CD14-positive monocyte (primary cell): ENCODE measurements at regions not wholly inside any gene's neighbourhood (a gene's known extent, or its start where the extent isn't known, plus 50 kb on each side); places are given as distances from the start of the nearest gene placed in this dataset.

Source experiments
- DNase-seq, 3 donors: peaks; one replicate each; pipeline ENCODE4 v3.0.0-alpha.2; 2011 to 2022
- H2AFZ ChIP-seq: 2 replicates; pipeline ENCODE4 v1.6.0; 2012; ENCODE audit warnings: mild to moderate bottlenecking, low read depth, low read length, inconsistent platforms; ENCODE audit not compliant: insufficient read depth, poor library complexity, severe bottlenecking
- H3K27ac ChIP-seq, 2 donors: 1 replicate in 1 of 2; 2 replicates in 1 of 2; pipeline ENCODE4 v1.5.1; 2012 to 2013; ENCODE audit warnings: low read length in 2 of 2, control low read depth in 1 of 2, inconsistent platforms in 1 of 2, low read depth in 1 of 2, mild to moderate bottlenecking in 1 of 2
- H3K27me3 ChIP-seq, 2 donors: one replicate each; pipeline versions ENCODE4 v1.6.0 to v1.6.1; 2011 to 2013; ENCODE audit warnings: low read length in 2 of 2; ENCODE audit not compliant: control insufficient read depth in 2 of 2, insufficient read depth in 2 of 2
- H3K36me3 ChIP-seq, 2 donors: replicated peaks in 1 of 2; 1 replicate in 1 of 2; 2 replicates in 1 of 2; pipeline versions ENCODE4 v1.5.1 to v1.6.1; 2012 to 2013; ENCODE audit warnings: low read length in 2 of 2, control low read depth in 1 of 2, inconsistent platforms in 1 of 2, mild to moderate bottlenecking in 1 of 2; ENCODE audit not compliant: insufficient read depth in 2 of 2, control insufficient read depth in 1 of 2
- H3K4me1 ChIP-seq, 2 donors: 1 replicate in 1 of 2; 2 replicates in 1 of 2; pipeline versions ENCODE4 v1.5.1 to v1.6.1; 2012 to 2013; ENCODE audit warnings: low read length in 2 of 2, control low read depth in 1 of 2, inconsistent platforms in 1 of 2, mild to moderate bottlenecking in 1 of 2, moderate library complexity in 1 of 2; ENCODE audit not compliant: insufficient read depth in 2 of 2, control insufficient read depth in 1 of 2
- H3K4me2 ChIP-seq: replicated peaks from 2 replicates; pipeline ENCODE3; 2012; ENCODE audit warnings: low read length, moderate library complexity, mild to moderate bottlenecking; ENCODE audit not compliant: poor library complexity, severe bottlenecking; ENCODE audit errors: extremely low read depth
- H3K4me3 ChIP-seq, 3 experiments: fragments of 200-600 bp in 1 of 3; sonication (generic) in 1 of 3; replicated peaks in 1 of 3; 1 replicate in 2 of 3; 2 replicates in 1 of 3; pipeline ENCODE4 v1.5.1; 2011 to 2013; ENCODE audit warnings: low read length in 3 of 3, mild to moderate bottlenecking in 3 of 3, control low read depth in 2 of 3, low read depth in 2 of 3, inconsistent platforms in 1 of 3, moderate library complexity in 1 of 3
- H3K79me2 ChIP-seq: 2 replicates; pipeline ENCODE4 v1.6.0; 2012; ENCODE audit warnings: mild to moderate bottlenecking, control low read depth, inconsistent platforms, low read length, moderate library complexity; ENCODE audit not compliant: insufficient read depth
- H3K9ac ChIP-seq: 2 replicates; pipeline ENCODE4 v1.6.0; 2017; ENCODE audit warnings: low read length, mild to moderate bottlenecking; ENCODE audit not compliant: insufficient read depth, poor library complexity, severe bottlenecking
- H3K9me3 ChIP-seq, 2 donors: replicated peaks in 1 of 2; 1 replicate in 1 of 2; 2 replicates in 1 of 2; pipeline versions ENCODE4 v1.5.1 to v1.6.1; 2012 to 2013; ENCODE audit warnings: low read length in 2 of 2, control low read depth in 1 of 2; ENCODE audit not compliant: control insufficient read depth in 1 of 2, insufficient read depth in 1 of 2
- H4K20me1 ChIP-seq: 2 replicates; pipeline ENCODE4 v1.6.0; 2012; ENCODE audit warnings: mild to moderate bottlenecking, low read length, control low read depth, moderate library complexity; ENCODE audit not compliant: insufficient read depth
- H3K27ac Mint-ChIP-seq, 7 donors: one replicate each; pipeline ENCODE4 v1.8.0; 2020; ENCODE audit warnings: mild to moderate bottlenecking in 7 of 7, mixed read lengths in 7 of 7, moderate library complexity in 6 of 7, inconsistent platforms in 2 of 7
- H3K27me3 Mint-ChIP-seq, 3 donors: one replicate each; pipeline ENCODE4 v1.8.0; 2021 to 2022; ENCODE audit warnings: low read depth in 3 of 3, mild to moderate bottlenecking in 3 of 3, mixed read lengths in 3 of 3, moderate library complexity in 3 of 3, inconsistent platforms in 1 of 3
- H3K36me3 Mint-ChIP-seq, 2 donors: one replicate each; pipeline ENCODE4 v1.8.0; 2020; ENCODE audit warnings: mixed read lengths in 2 of 2, inconsistent platforms in 1 of 2, mild to moderate bottlenecking in 1 of 2
- H3K4me1 Mint-ChIP-seq: one replicate; pipeline ENCODE4 v1.8.0; 2020; ENCODE audit warnings: mild to moderate bottlenecking, mixed read lengths
- H3K4me3 Mint-ChIP-seq, 2 donors: one replicate each; pipeline ENCODE4 v1.8.0; 2020; ENCODE audit warnings: mild to moderate bottlenecking in 2 of 2, mixed read lengths in 2 of 2, moderate library complexity in 1 of 2
- H3K9me3 Mint-ChIP-seq, 7 donors: one replicate each; pipeline ENCODE4 v1.8.0; 2020 to 2022; ENCODE audit warnings: mixed read lengths in 7 of 7, mild to moderate bottlenecking in 6 of 7, moderate library complexity in 6 of 7, inconsistent platforms in 2 of 7
- CTCF ChIP-seq: fragments of 200-600 bp; IDR thresholded peaks from one replicate; pipeline ENCODE4 v1.8.0; 2022; ENCODE audit warnings: antibody characterized with exemption, mild to moderate bottlenecking
- WGBS: methylation state at CpG from one replicate; pipeline ENCODE4 v1.1.5; 2013; ENCODE audit warnings: missing lambda C conversion rate; ENCODE audit not compliant: insufficient coverage; 5-methylcytosine and 5-hydroxymethylcytosine counted together
- intact Hi-C, 2 donors: fragments of 100-400 bp; cut with micrococcal nuclease; formaldehyde crosslinking; loops; one replicate each; pipeline versions ENCODE4 v1.15.0 to v1.15.1; 2023

GRCh38 chr15:96837241-96837970 lies 506.9 kb downstream of the NR2F2 start:
- Histone ChIP-seq H3K9me3 (peaks cover 6 to 32% of the 10 kb centered on the region in 2 donors), H3K27ac (no peak overlapping the region), H2AFZ (no peak overlapping the region), H3K4me3 (no peak overlapping the region), H3K27me3 (no peaks in the 10 kb centered on the region), H3K9ac (no peak overlapping the region), H3K36me3 (no peaks in the 10 kb centered on the region), H3K4me1 (no peaks in the 10 kb centered on the region), H4K20me1 (no peaks in the 10 kb centered on the region), H3K79me2 (no peaks in the 10 kb centered on the region), H3K4me2 (no peak overlapping the region)
- no peak for TF ChIP-seq CTCF
- intact Hi-C loops, result no loop called here
- no peaks in the 10 kb centered on the region for H3K36me3 Mint-ChIP-seq
- no peaks in the 10 kb centered on the region for H3K4me1 Mint-ChIP-seq
- no peak overlapping the region for H3K4me3 Mint-ChIP-seq
- no peaks in the 10 kb centered on the region for H3K27me3 Mint-ChIP-seq
- 83% methylated on average over 11 of the region's 14 CpGs for WGBS
- no peak overlapping the region for H3K27ac Mint-ChIP-seq
- H3K9me3 Mint-ChIP-seq, result peaks cover 7 to 19% (median 11%) of the 10 kb centered on the region in 7 donors
- DNase-seq, result no peak

GRCh38 chr15:96838081-96838480 lies 507.6 kb downstream of the NR2F2 start:
- TF ChIP-seq CTCF, result no peak
- H3K36me3 Mint-ChIP-seq, result no peaks in the 10 kb centered on the region
- H3K4me1 Mint-ChIP-seq, result no peaks in the 10 kb centered on the region
- H3K27ac ChIP-seq, result no peak overlapping the region
- no peaks in the 10 kb centered on the region for H3K79me2 ChIP-seq
- no peak for DNase-seq
- H3K4me3 Mint-ChIP-seq, result no peak overlapping the region
- no peaks in the 10 kb centered on the region for H4K20me1 ChIP-seq
- H3K4me1 ChIP-seq, result no peaks in the 10 kb centered on the region
- peaks cover 6 to 33% of the 10 kb centered on the region in 2 donors for H3K9me3 ChIP-seq
- H3K27ac Mint-ChIP-seq, result no peak overlapping the region
- no peak overlapping the region for H3K9ac ChIP-seq
- H2AFZ ChIP-seq, result no peak overlapping the region
- H3K27me3 Mint-ChIP-seq, result no peaks in the 10 kb centered on the region
- no peak overlapping the region for H3K4me2 ChIP-seq
- no peaks in the 10 kb centered on the region for H3K36me3 ChIP-seq
- H3K4me3 ChIP-seq, result no peak overlapping the region
- H3K9me3 Mint-ChIP-seq, result peaks cover 8 to 23% (median 14%) of the 10 kb centered on the region in 7 donors
- intact Hi-C loops, result no loop called here
- no peaks in the 10 kb centered on the region for H3K27me3 ChIP-seq
